Stimulated activated CD8-positive, alpha-beta memory T cell treated with anti-CD3 and anti-CD28 coated beads, Interleukin-7, amount 100 ng/mL, for 48 hours (primary cell): ENCODE measurements at regions not wholly inside any gene's neighbourhood (a gene's known extent, or its start where the extent isn't known, plus 50 kb on each side); places are given as distances from the start of the nearest gene placed in this dataset.

ENCODE experiments used
- DNase-seq, 2 donors: peaks; one replicate each; pipeline ENCODE4 v3.0.0-alpha.2; 2020; ENCODE audit warnings: low read depth in 1 of 2; ENCODE audit errors: extremely low read depth in 1 of 2

GRCh38 chr3:116848248-116848829 lies 138.8 kb downstream of the TUSC7 start:
- DNase-seq, result no peak

GRCh38 chr3:116849261-116849688 lies 139.7 kb downstream of the TUSC7 start:
- no peak for DNase-seq

- DNase-seq, result no peak
Measured at GRCh38 chr3:116852803-116853202, 143.2 kb downstream of the TUSC7 start.

- DNase-seq, result no peak
Measured at GRCh38 chr3:116863270-116863770, 153.7 kb downstream of the TUSC7 start.

- no peak for DNase-seq
Measured at GRCh38 chr3:116863822-116864589, 154.4 kb downstream of the TUSC7 start.

- DNase-seq, result no peak
Measured at GRCh38 chr3:116864590-116864927, 155.0 kb downstream of the TUSC7 start.

GRCh38 chr3:116870379-116870778 lies 160.8 kb downstream of the TUSC7 start:
- DNase-seq, result no peak

- DNase-seq, result no peak
Measured at GRCh38 chr3:116871905-116872304, 162.3 kb downstream of the TUSC7 start.

GRCh38 chr3:116872688-116873087 lies 163.1 kb downstream of the TUSC7 start:
- DNase-seq, result no peak

- DNase-seq, result no peak
Measured at GRCh38 chr3:116873142-116873541, 163.6 kb downstream of the TUSC7 start.

GRCh38 chr3:116877968-116878367 lies 168.4 kb downstream of the TUSC7 start:
- no peak for DNase-seq

- no peak for DNase-seq
Measured at GRCh38 chr3:116886202-116886893, 176.8 kb downstream of the TUSC7 start.

- no peak for DNase-seq
Measured at GRCh38 chr3:116896116-116896515, 186.5 kb downstream of the TUSC7 start.

- DNase-seq, result no peak
Measured at GRCh38 chr3:116897382-116897781, 187.8 kb downstream of the TUSC7 start.

- no peak for DNase-seq
Measured at GRCh38 chr3:116899253-116899652, 189.7 kb downstream of the TUSC7 start.

- no peak for DNase-seq
Measured at GRCh38 chr3:116905334-116905733, 195.8 kb downstream of the TUSC7 start.

- DNase-seq, result no peak
Measured at GRCh38 chr3:116905794-116906193, 196.2 kb downstream of the TUSC7 start.

- DNase-seq, result no peak
Measured at GRCh38 chr3:116912116-116912515, 202.5 kb downstream of the TUSC7 start.

GRCh38 chr3:116914004-116914403 lies 204.4 kb downstream of the TUSC7 start:
- DNase-seq, result no peak

- no peak for DNase-seq
Measured at GRCh38 chr3:116916836-116917235, 207.3 kb downstream of the TUSC7 start.

- no peak for DNase-seq
Measured at GRCh38 chr3:116920826-116921610, 211.4 kb downstream of the TUSC7 start.
